Mesendoderm (in vitro differentiated cells): ENCODE measurements at regions not wholly inside any gene's neighbourhood (a gene's known extent, or its start where the extent isn't known, plus 50 kb on each side); places are given as distances from the start of the nearest gene placed in this dataset.
A peak's percentile ranks its signal among the peaks of the same experiment; 100 is the strongest.

ENCODE experiments used
- DNase-seq: peaks from one replicate; pipeline ENCODE4 v3.0.0; 2013
- H2AK5ac ChIP-seq: 2 replicates; pipeline ENCODE4 v1.6.1; 2013; ENCODE audit warnings: low read length, inconsistent platforms
- H2BK120ac ChIP-seq: 2 replicates; pipeline ENCODE4 v1.6.1; 2013; ENCODE audit warnings: low read depth, mild to moderate bottlenecking, low read length, moderate library complexity, mixed read lengths
- H2BK15ac ChIP-seq: replicated peaks from 2 replicates; pipeline ENCODE4 v1.6.1; 2013; ENCODE audit warnings: low read depth, mild to moderate bottlenecking, moderate library complexity
- H2BK5ac ChIP-seq: 2 replicates; pipeline ENCODE4 v1.6.1; 2013; ENCODE audit warnings: low read length, inconsistent platforms
- H3K18ac ChIP-seq: 2 replicates; pipeline ENCODE4 v1.6.1; 2013; ENCODE audit warnings: mild to moderate bottlenecking, low read length, mixed read lengths
- H3K23ac ChIP-seq: one replicate; pipeline ENCODE4 v1.6.1; 2013; ENCODE audit warnings: low read length
- H3K27ac ChIP-seq: 2 replicates; pipeline ENCODE4 v1.5.1; 2013; ENCODE audit warnings: low read depth, mild to moderate bottlenecking, inconsistent platforms, low read length, moderate library complexity
- H3K27me3 ChIP-seq: 2 replicates; pipeline ENCODE4 v1.6.1; 2013; ENCODE audit warnings: low read length, control low read depth, mild to moderate bottlenecking, inconsistent platforms; ENCODE audit not compliant: insufficient read depth, poor library complexity
- H3K36me3 ChIP-seq: 2 replicates; pipeline ENCODE4 v1.6.1; 2013; ENCODE audit warnings: low read length, inconsistent platforms; ENCODE audit not compliant: control insufficient read depth, insufficient read depth
- H3K4ac ChIP-seq: one replicate; pipeline ENCODE4 v1.6.1; 2013; ENCODE audit warnings: low read depth, mild to moderate bottlenecking, low read length, moderate library complexity
- H3K4me1 ChIP-seq: 2 replicates; pipeline ENCODE4 v1.6.1; 2013; ENCODE audit warnings: low read depth, low read length, inconsistent platforms; ENCODE audit not compliant: control insufficient read depth
- H3K4me2 ChIP-seq: 2 replicates; pipeline ENCODE4 v1.6.1; 2013; ENCODE audit warnings: low read length
- H3K4me3 ChIP-seq: 2 replicates; pipeline ENCODE4 v1.5.1; 2013; ENCODE audit warnings: mild to moderate bottlenecking, low read length
- H3K56ac ChIP-seq: one replicate; pipeline ENCODE4 v1.6.1; 2013; ENCODE audit warnings: low read length
- H3K79me1 ChIP-seq: 2 replicates; pipeline ENCODE4 v1.6.1; 2013; ENCODE audit warnings: low read length, inconsistent platforms
- H3K79me2 ChIP-seq: 2 replicates; pipeline ENCODE4 v1.6.1; 2013; ENCODE audit warnings: mild to moderate bottlenecking, low read length; ENCODE audit not compliant: control insufficient read depth, insufficient read depth
- H3K9ac ChIP-seq: 2 replicates; pipeline ENCODE4 v1.6.1; 2013; ENCODE audit warnings: low read length, inconsistent platforms
- H4K5ac ChIP-seq: one replicate; pipeline ENCODE4 v1.6.1; 2013; ENCODE audit warnings: low read length
- H4K8ac ChIP-seq: one replicate; pipeline ENCODE4 v1.6.1; 2013; ENCODE audit warnings: low read depth, mild to moderate bottlenecking, control low read depth, low read length, moderate library complexity
- WGBS: extraction: QIAGEN DNeasy Blood & Tissue Kit; methylation state at CpG from one replicate; pipeline ENCODE4 v1.1.7; 2013; ENCODE audit warnings: low lambda C conversion rate, missing lambda C conversion rate; ENCODE audit not compliant: insufficient coverage; ENCODE audit errors: extremely low coverage; 5-methylcytosine and 5-hydroxymethylcytosine counted together

DNA sequence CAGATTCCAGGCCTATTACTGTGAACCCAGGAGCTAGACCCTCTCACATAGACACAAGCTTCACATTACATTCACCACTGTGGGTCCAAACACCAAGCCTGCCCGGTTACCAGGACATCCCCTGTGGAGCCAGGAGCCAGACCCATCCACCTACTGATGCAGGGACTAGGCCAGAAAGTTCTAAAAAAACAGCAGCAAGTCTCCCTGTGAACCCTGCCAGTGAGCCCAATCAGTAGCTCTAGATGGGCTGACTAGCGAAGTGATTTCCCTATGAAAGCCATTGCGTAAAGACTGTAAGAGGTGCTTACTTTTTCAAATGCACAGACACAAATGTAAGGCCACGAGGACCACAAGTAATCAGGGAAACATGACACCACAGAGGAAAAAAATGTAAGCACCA, 352.3 kb downstream of the TMEM161B start:
- H3K79me2 ChIP-seq = no peaks in the 10 kb centered on the region
- H3K56ac ChIP-seq = no peak overlapping the region
- no peak for DNase-seq
- H3K23ac ChIP-seq = no peak overlapping the region
- no peak overlapping the region for H3K9ac ChIP-seq
- no peak overlapping the region for H3K4ac ChIP-seq
- H3K4me2 ChIP-seq = no peak overlapping the region
- no peak overlapping the region for H2AK5ac ChIP-seq
- no peak overlapping the region for H4K5ac ChIP-seq
- no peaks in the 10 kb centered on the region for H3K36me3 ChIP-seq
- no peak overlapping the region for H3K4me3 ChIP-seq
- H3K18ac ChIP-seq = no peak overlapping the region
- no peak overlapping the region for H2BK5ac ChIP-seq
- no peak overlapping the region for H2BK15ac ChIP-seq
- no peak overlapping the region for H4K8ac ChIP-seq
- H3K27ac ChIP-seq = no peak overlapping the region
- no peak overlapping the region for H2BK120ac ChIP-seq
- H3K27me3 ChIP-seq = no peaks in the 10 kb centered on the region
- WGBS = no CpG with 5 or more reads among the region's 4 CpGs
- H3K79me1 ChIP-seq = no peaks in the 10 kb centered on the region
- H3K4me1 ChIP-seq = no peaks in the 10 kb centered on the region

DNA sequence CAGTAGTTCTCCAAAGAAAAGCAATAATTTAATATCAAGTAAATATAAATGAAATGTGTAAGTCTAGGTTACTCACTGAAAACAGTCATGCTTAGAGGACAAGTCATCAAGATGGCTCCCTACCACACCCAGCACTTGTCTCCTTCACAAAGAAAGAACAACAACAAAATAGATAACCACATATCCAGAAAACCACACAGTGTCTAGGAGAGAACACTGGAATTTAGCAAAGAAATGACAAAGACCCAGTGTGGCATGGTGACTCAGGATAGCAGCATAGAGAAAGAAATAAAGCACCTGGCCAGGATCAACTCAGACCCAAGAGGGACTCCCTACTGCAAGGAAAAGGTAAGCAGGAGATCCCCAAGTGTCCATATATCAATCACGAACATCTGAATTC, 356.2 kb downstream of the TMEM161B start:
- Histone ChIP-seq H3K79me1 (no peaks in the 10 kb centered on the region), H4K8ac (no peak overlapping the region), H3K79me2 (no peaks in the 10 kb centered on the region), H3K36me3 (no peaks in the 10 kb centered on the region), H3K27me3 (no peaks in the 10 kb centered on the region), H3K4ac (no peak overlapping the region), H2BK15ac (no peak overlapping the region), H3K56ac (no peak overlapping the region), H3K9ac (no peak overlapping the region), H2BK120ac (no peak overlapping the region), H3K4me3 (no peak overlapping the region), H2BK5ac (no peak overlapping the region), H3K4me2 (no peak overlapping the region), H4K5ac (no peak overlapping the region), H2AK5ac (no peak overlapping the region), H3K27ac (no peak overlapping the region), H3K4me1 (no peaks in the 10 kb centered on the region), H3K18ac (no peak overlapping the region), H3K23ac (no peak overlapping the region)
- WGBS = no CpG with 5 or more reads among the region's 1 CpG
- DNase-seq = no peak

DNA sequence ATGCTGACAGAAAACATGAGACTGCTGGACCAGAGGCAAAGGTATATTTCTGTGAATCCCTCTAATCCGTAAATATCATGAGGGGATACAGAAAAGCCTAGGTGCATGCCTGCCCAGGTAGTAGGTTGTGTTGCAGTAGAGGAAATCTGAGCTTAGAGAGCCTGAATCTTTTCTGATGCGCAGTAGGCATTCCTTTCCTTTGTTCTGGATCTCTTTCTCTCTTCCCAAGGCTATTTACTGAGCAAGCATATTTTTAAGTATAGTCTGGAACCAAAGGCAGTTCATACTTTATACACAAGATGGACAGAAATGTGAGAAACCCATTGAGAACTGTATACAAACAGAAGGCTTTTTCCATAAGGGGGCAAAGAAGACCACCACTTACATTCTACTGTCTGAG, 359.3 kb downstream of the TMEM161B start:
- Histone ChIP-seq H3K79me2 (no peaks in the 10 kb centered on the region), H3K23ac (no peak overlapping the region), H4K8ac (no peak overlapping the region), H2BK15ac (no peak overlapping the region), H3K27me3 (no peaks in the 10 kb centered on the region), H3K36me3 (no peaks in the 10 kb centered on the region), H3K56ac (no peak overlapping the region), H2AK5ac (no peak overlapping the region), H3K4me1 (no peaks in the 10 kb centered on the region), H3K27ac (no peak overlapping the region), H3K4me3 (no peak overlapping the region), H4K5ac (no peak overlapping the region), H3K18ac (no peak overlapping the region), H3K4me2 (no peak overlapping the region), H2BK120ac (no peak overlapping the region), H3K4ac (no peak overlapping the region), H3K79me1 (no peaks in the 10 kb centered on the region), H2BK5ac (no peak overlapping the region), H3K9ac (no peak overlapping the region)
- WGBS = no CpG with 5 or more reads among the region's 2 CpGs
- DNase-seq = peak; percentile 9

DNA sequence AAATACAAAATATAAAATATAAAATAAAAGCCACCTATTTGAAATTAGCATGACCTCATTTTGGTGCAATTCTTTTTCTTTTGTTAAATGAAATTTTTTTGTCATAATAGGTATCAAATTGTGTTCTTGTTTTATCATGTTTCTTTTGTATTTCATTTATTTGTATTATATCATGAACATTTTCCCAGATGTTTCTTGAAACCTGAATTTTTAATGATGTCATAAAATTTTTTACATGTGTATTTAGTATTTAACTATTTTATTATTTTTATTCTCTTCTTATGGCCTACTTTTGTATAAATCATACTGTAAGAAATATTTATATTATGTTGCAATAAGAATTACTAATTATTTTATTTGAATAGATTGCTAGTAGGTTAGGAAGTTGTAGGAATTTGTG, 361.7 kb downstream of the TMEM161B start:
- Histone ChIP-seq H3K23ac (no peak overlapping the region), H3K36me3 (no peaks in the 10 kb centered on the region), H3K27me3 (no peaks in the 10 kb centered on the region), H3K79me1 (no peaks in the 10 kb centered on the region), H3K4me1 (no peaks in the 10 kb centered on the region), H3K56ac (no peak overlapping the region), H3K4me3 (no peak overlapping the region), H3K79me2 (no peaks in the 10 kb centered on the region), H4K8ac (no peak overlapping the region), H3K4me2 (no peak overlapping the region), H3K4ac (no peak overlapping the region), H3K27ac (no peak overlapping the region), H3K9ac (no peak overlapping the region), H4K5ac (no peak overlapping the region), H2BK5ac (no peak overlapping the region), H2BK120ac (no peak overlapping the region), H2AK5ac (no peak overlapping the region), H2BK15ac (no peak overlapping the region), H3K18ac (no peak overlapping the region)
- DNase-seq = no peak

DNA sequence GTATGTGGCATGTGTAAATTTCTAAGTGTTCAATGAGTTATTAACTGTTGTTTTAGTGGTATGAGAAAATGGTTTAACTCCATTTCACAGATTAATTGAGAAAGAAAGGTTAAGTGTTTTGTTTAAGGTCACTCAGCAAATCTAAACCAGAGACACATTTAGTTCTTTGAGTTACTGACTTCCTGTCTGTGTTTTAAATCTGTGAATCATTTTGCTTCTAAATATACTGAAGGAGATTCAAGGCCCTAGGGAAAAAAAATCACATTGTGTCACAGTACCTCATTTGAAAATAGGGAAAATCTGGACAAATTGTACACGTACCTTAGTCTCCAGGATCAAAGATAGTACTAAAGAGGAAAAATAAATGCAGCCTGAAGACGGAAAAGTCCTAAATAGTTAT, 368.2 kb downstream of the TMEM161B start:
- no peaks in the 10 kb centered on the region for H3K79me1 ChIP-seq
- WGBS = no CpG with 5 or more reads among the region's 2 CpGs
- H3K4ac ChIP-seq = no peak overlapping the region
- no peak overlapping the region for H2BK120ac ChIP-seq
- H3K4me2 ChIP-seq = no peak overlapping the region
- H3K56ac ChIP-seq = no peak overlapping the region
- no peak overlapping the region for H2BK15ac ChIP-seq
- H3K79me2 ChIP-seq = no peaks in the 10 kb centered on the region
- H4K5ac ChIP-seq = no peak overlapping the region
- H3K4me1 ChIP-seq = no peaks in the 10 kb centered on the region
- H3K9ac ChIP-seq = no peak overlapping the region
- no peak overlapping the region for H3K18ac ChIP-seq
- no peak overlapping the region for H4K8ac ChIP-seq
- H2AK5ac ChIP-seq = no peak overlapping the region
- H3K27ac ChIP-seq = no peak overlapping the region
- H3K36me3 ChIP-seq = no peaks in the 10 kb centered on the region
- H3K23ac ChIP-seq = no peak overlapping the region
- H2BK5ac ChIP-seq = no peak overlapping the region
- H3K4me3 ChIP-seq = no peak overlapping the region
- DNase-seq = no peak
- H3K27me3 ChIP-seq = no peaks in the 10 kb centered on the region

DNA sequence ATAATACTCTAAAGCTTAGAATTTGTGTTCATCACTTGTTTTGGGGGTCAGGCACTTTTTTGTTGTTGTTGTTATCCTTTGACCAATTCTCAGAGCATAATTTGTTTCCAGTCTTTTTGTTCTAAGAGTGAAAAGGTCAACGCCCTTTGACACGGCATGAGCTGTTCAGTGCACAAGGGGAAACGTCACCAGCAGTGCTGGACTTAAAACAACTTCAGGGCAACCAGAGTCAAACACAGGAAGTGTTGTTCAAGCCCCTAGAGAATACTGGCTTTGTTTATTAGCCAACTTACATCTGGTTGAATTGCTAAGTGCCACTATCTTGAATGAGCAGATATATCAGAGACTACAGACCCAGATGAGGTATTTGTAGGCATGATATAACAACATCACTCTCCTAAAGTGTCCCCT, 368.9 kb downstream of the TMEM161B start:
- H4K5ac ChIP-seq = no peak overlapping the region
- H3K23ac ChIP-seq = no peak overlapping the region
- H2BK15ac ChIP-seq = no peak overlapping the region
- H3K27ac ChIP-seq = no peak overlapping the region
- no peaks in the 10 kb centered on the region for H3K27me3 ChIP-seq
- no peaks in the 10 kb centered on the region for H3K79me1 ChIP-seq
- no peaks in the 10 kb centered on the region for H3K79me2 ChIP-seq
- no peak overlapping the region for H2BK120ac ChIP-seq
- WGBS = no CpG with 5 or more reads among the region's 3 CpGs
- no peak overlapping the region for H4K8ac ChIP-seq
- no peak overlapping the region for H3K56ac ChIP-seq
- H2BK5ac ChIP-seq = no peak overlapping the region
- H3K18ac ChIP-seq = no peak overlapping the region
- H3K9ac ChIP-seq = no peak overlapping the region
- H3K4me3 ChIP-seq = no peak overlapping the region
- H3K4me2 ChIP-seq = no peak overlapping the region
- H2AK5ac ChIP-seq = no peak overlapping the region
- H3K4me1 ChIP-seq = no peaks in the 10 kb centered on the region
- no peaks in the 10 kb centered on the region for H3K36me3 ChIP-seq
- H3K4ac ChIP-seq = no peak overlapping the region
- DNase-seq = peak; percentile 10
